H1 (cell line): ENCODE measurements at regions not wholly inside any gene's neighbourhood (a gene's known extent, or its start where the extent isn't known, plus 50 kb on each side); places are given as distances from the start of the nearest gene placed in this dataset.

Source experiments
- CTCF ChIA-PET: fragments of 300-600 bp; sonication (Branson Sonifier 250); formaldehyde crosslinking; loops from one replicate; lab custom pipeline; 2021; ENCODE audit not compliant: partially characterized antibody; lab: Charles Lee
- POLR2A ChIA-PET: fragments of 300-600 bp; sonication (Branson Sonifier 250); formaldehyde crosslinking; loops from one replicate; lab custom pipeline; 2021; ENCODE audit warnings: inconsistent platforms; ENCODE audit not compliant: partially characterized antibody; lab: Charles Lee
- DNase-seq, 2 experiments: peaks; one replicate each; pipeline versions ENCODE4 v3.0.0 to v3.0.0-alpha.2; 2010 to 2022; ENCODE audit warnings: low spot score in 2 of 2, low read depth in 1 of 2, mixed read lengths in 1 of 2
- FAIRE-seq: peaks from 2 replicates; lab custom pipeline; 2011; peaks lifted over from hg19 to GRCh38; lab: Jason Lieb, UNC
- H2AFZ ChIP-seq: 2 replicates; pipeline ENCODE4 v1.8.1; 2012; ENCODE audit warnings: low read length, inconsistent platforms
- H2AK5ac ChIP-seq: 2 replicates; pipeline ENCODE4 v1.6.1; 2013; ENCODE audit warnings: low read depth, low read length
- H2BK120ac ChIP-seq: replicated peaks from 2 replicates; pipeline ENCODE3; 2013; ENCODE audit warnings: low read depth, low read length, inconsistent platforms
- H2BK12ac ChIP-seq: 2 replicates; pipeline ENCODE4 v1.6.1; 2013; ENCODE audit warnings: low read depth, low read length
- H2BK15ac ChIP-seq: 2 replicates; pipeline ENCODE4 v1.6.1; 2013; ENCODE audit warnings: low read length
- H2BK20ac ChIP-seq: 2 replicates; pipeline ENCODE4 v1.6.1; 2013; ENCODE audit warnings: low read length
- H2BK5ac ChIP-seq: 2 replicates; pipeline ENCODE4 v1.6.1; 2013; ENCODE audit warnings: low read depth, low read length
- H3K14ac ChIP-seq: 2 replicates; pipeline ENCODE4 v1.6.1; 2013; ENCODE audit warnings: inconsistent platforms; ENCODE audit not compliant: insufficient read length
- H3K18ac ChIP-seq: 2 replicates; pipeline ENCODE4 v1.6.1; 2013; ENCODE audit warnings: low read length; ENCODE audit errors: extremely low read depth
- H3K23ac ChIP-seq: 2 replicates; pipeline ENCODE4 v1.6.1; 2013; ENCODE audit warnings: inconsistent platforms; ENCODE audit not compliant: insufficient read length
- H3K23me2 ChIP-seq: 2 replicates; pipeline ENCODE4 v1.6.1; 2013; ENCODE audit warnings: low read depth, low read length
- H3K27ac ChIP-seq: 2 replicates; pipeline ENCODE4 v1.6.1; 2011; ENCODE audit warnings: low read depth, low read length, inconsistent platforms
- H3K27me3 ChIP-seq, 4 experiments: replicated peaks in 1 of 4; 1 replicate in 1 of 4; 2 replicates in 3 of 4; pipeline versions ENCODE4 v1.6.1 to v1.8.1; 2011 to 2013; ENCODE audit warnings: low read length in 3 of 4, mild to moderate bottlenecking in 3 of 4, inconsistent platforms in 2 of 4, mixed read lengths in 2 of 4, moderate library complexity in 1 of 4; ENCODE audit not compliant: control insufficient read depth in 3 of 4, insufficient read depth in 3 of 4; ENCODE audit errors: extremely low read depth in 1 of 4
- H3K36me3 ChIP-seq, 4 experiments: 2 replicates each; pipeline versions ENCODE4 v1.6.1 to v1.8.1; 2011 to 2013; ENCODE audit warnings: mild to moderate bottlenecking in 4 of 4, low read length in 3 of 4, moderate library complexity in 2 of 4, control low read depth in 1 of 4, inconsistent platforms in 1 of 4; ENCODE audit not compliant: insufficient read depth in 4 of 4, control insufficient read depth in 2 of 4
- H3K4ac ChIP-seq: replicated peaks from 2 replicates; pipeline ENCODE3; 2013; ENCODE audit warnings: low read length, low read depth, mixed read lengths, inconsistent platforms; ENCODE audit not compliant: insufficient read length
- H3K4me1 ChIP-seq, 4 experiments: replicated peaks in 1 of 4; 1 replicate in 1 of 4; 2 replicates in 3 of 4; pipeline versions ENCODE4 v1.6.1 to v1.8.1; 2011 to 2013; ENCODE audit warnings: low read length in 3 of 4, inconsistent platforms in 2 of 4, mixed read lengths in 1 of 4; ENCODE audit not compliant: insufficient read depth in 4 of 4, control insufficient read depth in 3 of 4
- H3K4me2 ChIP-seq, 2 experiments: 2 replicates each; pipeline versions ENCODE4 v1.6.1 to v1.8.1; 2011 to 2013; ENCODE audit warnings: low read depth in 2 of 2, low read length in 2 of 2, control low read depth in 1 of 2, inconsistent platforms in 1 of 2, mild to moderate bottlenecking in 1 of 2; ENCODE audit not compliant: insufficient read depth in 1 of 2
- H3K4me3 ChIP-seq, 4 experiments: fragments of 200-600, 300-600 bp in 1 of 4; sonication (generic), shearing (Covaris generic), sonication (Bioruptor Twin) in 1 of 4; 2 replicates each; pipeline versions ENCODE4 v1.5.1 to v1.8.1; 2011 to 2016; ENCODE audit warnings: low read length in 4 of 4, low read depth in 3 of 4, control low read depth in 2 of 4, inconsistent platforms in 2 of 4, mild to moderate bottlenecking in 2 of 4, mixed read lengths in 1 of 4, moderate library complexity in 1 of 4; ENCODE audit not compliant: insufficient read depth in 2 of 4; ENCODE audit errors: extremely low read depth in 1 of 4
- H3K56ac ChIP-seq: replicated peaks from 2 replicates; pipeline ENCODE3; 2013; ENCODE audit warnings: low read depth, mild to moderate bottlenecking, mixed read lengths, low read length, inconsistent platforms; ENCODE audit not compliant: insufficient read length
- H3K79me1 ChIP-seq: 2 replicates; pipeline ENCODE4 v1.6.1; 2013; ENCODE audit warnings: low read depth, low read length, control low read depth
- H3K79me2 ChIP-seq, 2 experiments: 2 replicates each; pipeline versions ENCODE4 v1.6.1 to v1.8.1; 2012 to 2013; ENCODE audit warnings: low read length in 2 of 2, mild to moderate bottlenecking in 2 of 2, inconsistent platforms in 1 of 2; ENCODE audit not compliant: insufficient read depth in 2 of 2, control insufficient read depth in 1 of 2
- H3K9ac ChIP-seq, 4 experiments: replicated peaks in 1 of 4; 1 replicate in 1 of 4; 2 replicates in 3 of 4; pipeline versions ENCODE4 v1.6.1 to v1.8.1; 2011 to 2013; ENCODE audit warnings: low read depth in 3 of 4, low read length in 3 of 4, control low read depth in 2 of 4, mild to moderate bottlenecking in 2 of 4, moderate library complexity in 2 of 4, inconsistent platforms in 1 of 4; ENCODE audit errors: extremely low read depth in 1 of 4
- H3K9me3 ChIP-seq, 2 experiments: 2 replicates each; pipeline versions ENCODE4 v1.6.1 to v1.8.1; 2012 to 2013; ENCODE audit warnings: mild to moderate bottlenecking in 2 of 2, moderate library complexity in 2 of 2, control low read depth in 1 of 2, inconsistent platforms in 1 of 2, low read depth in 1 of 2, low read length in 1 of 2, mixed read lengths in 1 of 2; ENCODE audit not compliant: insufficient read depth in 2 of 2
- H4K20me1 ChIP-seq, 2 experiments: replicated peaks in 1 of 2; 2 replicates each; pipeline versions ENCODE3 to v1.8.1; 2011 to 2013; ENCODE audit warnings: inconsistent platforms in 2 of 2, low read length in 2 of 2, mild to moderate bottlenecking in 1 of 2; ENCODE audit not compliant: insufficient read depth in 2 of 2, control insufficient read depth in 1 of 2
- H4K5ac ChIP-seq: 2 replicates; pipeline ENCODE4 v1.6.1; 2013; ENCODE audit warnings: low read length, low read depth, mixed read lengths, inconsistent platforms; ENCODE audit not compliant: insufficient read length
- H4K8ac ChIP-seq: 2 replicates; pipeline ENCODE4 v1.8.0; 2013; ENCODE audit warnings: mild to moderate bottlenecking, moderate library complexity, low read length, inconsistent platforms; ENCODE audit not compliant: insufficient read depth; ENCODE audit errors: extremely low read depth
- H4K91ac ChIP-seq: replicated peaks from 2 replicates; pipeline ENCODE3; 2013; ENCODE audit warnings: low read length, mixed read lengths, inconsistent platforms; ENCODE audit not compliant: insufficient read length
- CHD1 ChIP-seq: IDR thresholded peaks from 2 replicates; pipeline ENCODE4 v1.6.1; 2012; ENCODE audit warnings: low read depth, low read length, improper control_type of control experiment
- EP300 ChIP-seq, 2 experiments: IDR thresholded peaks; 1 replicate in 1 of 2; 2 replicates in 1 of 2; pipeline ENCODE4 v1.6.1; 2011 to 2012; ENCODE audit warnings: low read depth in 2 of 2, low read length in 2 of 2, mild to moderate bottlenecking in 2 of 2, borderline replicate concordance in 1 of 2, inconsistent platforms in 1 of 2, moderate library complexity in 1 of 2
- EZH2 ChIP-seq: fragments of 200-600 bp; sonication (generic); IDR thresholded peaks from 2 replicates; pipeline ENCODE4 v1.7.1; 2012; ENCODE audit warnings: low read depth, mild to moderate bottlenecking, moderate library complexity, low read length, inconsistent platforms; ENCODE audit not compliant: severe bottlenecking
- GABPA ChIP-seq: IDR thresholded peaks from 2 replicates; pipeline ENCODE4 v1.6.1; 2011; ENCODE audit warnings: mild to moderate bottlenecking, low read length, moderate library complexity, borderline replicate concordance; ENCODE audit not compliant: insufficient read depth
- JUND ChIP-seq: IDR thresholded peaks from 2 replicates; pipeline ENCODE4 v1.6.1; 2011; ENCODE audit warnings: mild to moderate bottlenecking, improper control_type of control experiment, low read length
- KDM4A ChIP-seq: IDR thresholded peaks from one replicate; pipeline ENCODE4 v1.7.1; 2012; ENCODE audit warnings: low read depth, mild to moderate bottlenecking, moderate library complexity, low read length, inconsistent platforms; ENCODE audit not compliant: severe bottlenecking
- POLR2A ChIP-seq, 2 experiments: IDR thresholded peaks; 1 replicate in 1 of 2; 2 replicates in 1 of 2; pipeline ENCODE4 v1.6.1; 2011; ENCODE audit warnings: low read depth in 2 of 2, low read length in 2 of 2, mild to moderate bottlenecking in 2 of 2; ENCODE audit errors: control extremely low read depth in 1 of 2
- TAF7 ChIP-seq: optimal IDR thresholded peaks from 2 replicates; pipeline ENCODE3; 2011; ENCODE audit warnings: low read depth, mild to moderate bottlenecking, inconsistent platforms, low read length, moderate library complexity, borderline replicate concordance
- TBP ChIP-seq: IDR thresholded peaks from 2 replicates; pipeline ENCODE4 v1.6.1; 2011; ENCODE audit warnings: low read depth, low read length, improper control_type of control experiment
- WGBS, 2 experiments: shearing (Covaris generic) in 1 of 2; methylation state at CpG; one replicate each; pipeline versions ENCODE4 v1.1.6 to v1.1.7; 2013 to 2015; ENCODE audit warnings: low lambda C conversion rate in 2 of 2, mixed read lengths in 2 of 2, inconsistent platforms in 1 of 2, low coverage in 1 of 2, missing lambda C conversion rate in 1 of 2; ENCODE audit not compliant: insufficient replicate concordance in 2 of 2, insufficient coverage in 1 of 2, insufficient read length in 1 of 2; ENCODE audit errors: extremely low coverage in 1 of 2, missing lambda C conversion rate in 1 of 2; 5-methylcytosine and 5-hydroxymethylcytosine counted together

DNA sequence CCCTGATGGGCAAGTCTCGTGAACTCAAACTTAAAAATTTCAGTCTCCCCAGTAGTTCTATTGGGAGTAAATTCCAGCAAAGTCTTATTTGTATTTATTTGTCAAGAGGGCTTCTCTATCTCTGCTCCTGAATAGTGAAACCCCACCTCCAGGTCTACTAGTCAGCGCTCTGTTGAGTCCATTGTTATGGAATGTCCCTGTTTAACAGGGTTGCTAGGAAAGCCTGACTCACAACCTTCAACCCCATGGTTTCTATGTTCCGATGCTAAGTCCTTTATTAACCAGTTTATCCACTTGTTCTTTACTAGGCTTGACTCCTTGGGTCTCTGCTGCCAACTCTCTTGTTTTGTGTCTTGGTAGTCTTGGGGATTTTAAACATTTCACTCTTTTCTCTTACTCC lies 250.7 kb upstream of the MYOCD start:
- Histone ChIP-seq H2BK12ac (no peak overlapping the region), H3K9me3 (no peaks in the 10 kb centered on the region), H3K9ac (no peak overlapping the region), H3K18ac (no peak overlapping the region), H3K79me1 (no peaks in the 10 kb centered on the region), H3K27ac (no peak overlapping the region), H3K36me3 (no peaks in the 10 kb centered on the region), H3K79me2 (no peaks in the 10 kb centered on the region), H2BK15ac (no peak overlapping the region), H4K20me1 (no peaks in the 10 kb centered on the region), H3K4me2 (no peak overlapping the region), H4K5ac (no peak overlapping the region), H3K14ac (no peak overlapping the region), H2AFZ (no peak overlapping the region), H3K4ac (no peak overlapping the region), H3K4me1 (peaks cover 0 to 9% (median 2%) of the 10 kb centered on the region in 4 experiments; a peak in 5 of 7 replicates), H2BK20ac (no peak overlapping the region), H3K56ac (no peak overlapping the region), H4K8ac (no peak overlapping the region), H3K23me2 (no peaks in the 10 kb centered on the region), H2AK5ac (no peak overlapping the region), H2BK120ac (no peak overlapping the region), H4K91ac (no peak overlapping the region), H3K23ac (no peak overlapping the region), H3K27me3 (no peaks in the 10 kb centered on the region), H2BK5ac (no peak overlapping the region), H3K4me3 (no peak overlapping the region)
- WGBS, 2 experiments: 59% methylated on average over 3 of the region's 3 CpGs; no CpG with 5 or more reads in 1 of the 2 experiments
- ChIA-PET POLR2A (no interaction called here), CTCF (interaction anchor here (1.0 to 1.1 kb wide), 2 partner anchors 20 to 131 kb away, joined by 5 to 8 read pairs; no protein-coding TSS in a partner anchor)
- DNase-seq: no peak
- no peak for FAIRE-seq
- TF ChIP-seq KDM4A (no peak), GABPA (no peak), EP300 (IDR thresholded peaks at IDR 0.05; ENCODE audit: borderline replicate concordance in 1 of 2, low read depth in 2 of 2, low read length in 2 of 2) (peak in 1 of 2 experiments; percentile 61; a peak in 1 of 3 replicates), TBP (no peak), POLR2A (IDR thresholded peaks at IDR 0.05; ENCODE audit: control extremely low read depth in 1 of 2, low read depth in 2 of 2, low read length in 2 of 2) (no peak), JUND (peak; percentile 74; the same call in 1 of the 2 replicates), CHD1 (no peak), TAF7 (no peak), EZH2 (no peak)
